ENCODE measurements at regions not wholly inside any gene's neighbourhood (a gene's known extent, or its start where the extent isn't known, plus 50 kb on each side); places are given as distances from the start of the nearest gene placed in this dataset.

- DNase-seq (ENCODE audit: low read depth in 1 of 2, low spot score in 1 of 2), result no peak
- Histone ChIP-seq H3K27me3 (ENCODE audit: insufficient read depth, poor library complexity, severe bottlenecking) (peaks cover 2% of the 10 kb centered on the region), H3K27ac (replicated peaks) (no peak overlapping the region), H3K4me3 (replicated peaks; ENCODE audit: insufficient read depth, low read length) (no peak overlapping the region)
- no peak for TF ChIP-seq GABPA (IDR thresholded peaks at IDR 0.05; ENCODE audit: low read depth)
- TF ChIP-seq, protein P1, sequence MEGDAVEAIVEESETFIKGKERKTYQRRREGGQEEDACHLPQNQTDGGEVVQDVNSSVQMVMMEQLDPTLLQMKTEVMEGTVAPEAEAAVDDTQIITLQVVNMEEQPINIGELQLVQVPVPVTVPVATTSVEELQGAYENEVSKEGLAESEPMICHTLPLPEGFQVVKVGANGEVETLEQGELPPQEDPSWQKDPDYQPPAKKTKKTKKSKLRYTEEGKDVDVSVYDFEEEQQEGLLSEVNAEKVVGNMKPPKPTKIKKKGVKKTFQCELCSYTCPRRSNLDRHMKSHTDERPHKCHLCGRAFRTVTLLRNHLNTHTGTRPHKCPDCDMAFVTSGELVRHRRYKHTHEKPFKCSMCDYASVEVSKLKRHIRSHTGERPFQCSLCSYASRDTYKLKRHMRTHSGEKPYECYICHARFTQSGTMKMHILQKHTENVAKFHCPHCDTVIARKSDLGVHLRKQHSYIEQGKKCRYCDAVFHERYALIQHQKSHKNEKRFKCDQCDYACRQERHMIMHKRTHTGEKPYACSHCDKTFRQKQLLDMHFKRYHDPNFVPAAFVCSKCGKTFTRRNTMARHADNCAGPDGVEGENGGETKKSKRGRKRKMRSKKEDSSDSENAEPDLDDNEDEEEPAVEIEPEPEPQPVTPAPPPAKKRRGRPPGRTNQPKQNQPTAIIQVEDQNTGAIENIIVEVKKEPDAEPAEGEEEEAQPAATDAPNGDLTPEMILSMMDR (IDR thresholded peaks at IDR 0.05; ENCODE audit: insufficient read depth, low read length), result no peak
- no peak for TF ChIP-seq POLR2AphosphoS5 (IDR thresholded peaks at IDR 0.05; ENCODE audit: low read depth)
- TF ChIP-seq SPI1 (IDR thresholded peaks at IDR 0.05; ENCODE audit: borderline replicate concordance, low read depth), result no peak
- no peak for TF ChIP-seq REST (IDR thresholded peaks at IDR 0.05; ENCODE audit: insufficient replicate concordance, low read depth)
Observed at GRCh38 chr4:107129076-107129475, 93.0 kb upstream of the DKK2 start.

- H3K27me3 ChIP-seq (ENCODE audit: insufficient read depth, poor library complexity, severe bottlenecking), result peaks cover 2% of the 10 kb centered on the region
- TF ChIP-seq POLR2AphosphoS5 (IDR thresholded peaks at IDR 0.05; ENCODE audit: low read depth) (no peak), REST (IDR thresholded peaks at IDR 0.05; ENCODE audit: insufficient replicate concordance, low read depth) (no peak), SPI1 (IDR thresholded peaks at IDR 0.05; ENCODE audit: borderline replicate concordance, low read depth) (no peak), GABPA (IDR thresholded peaks at IDR 0.05; ENCODE audit: low read depth) (no peak)
- TF ChIP-seq, protein P1 (IDR thresholded peaks at IDR 0.05; ENCODE audit: insufficient read depth, low read length), result no peak
- no peak for DNase-seq (ENCODE audit: low read depth in 1 of 2, low spot score in 1 of 2)
- H3K27ac ChIP-seq (replicated peaks), result no peak overlapping the region
- no peak overlapping the region for H3K4me3 ChIP-seq (replicated peaks; ENCODE audit: insufficient read depth, low read length)
Observed at GRCh38 chr4:107128116-107128515, 92.0 kb upstream of the DKK2 start.

GRCh38 chr4:107125496-107125895 lies 89.4 kb upstream of the DKK2 start:
- H3K27ac ChIP-seq (replicated peaks), result no peak overlapping the region
- DNase-seq (ENCODE audit: low read depth in 1 of 2, low spot score in 1 of 2), result no peak
- H3K27me3 ChIP-seq (ENCODE audit: insufficient read depth, poor library complexity, severe bottlenecking), result peaks cover 2% of the 10 kb centered on the region
- TF ChIP-seq GABPA (IDR thresholded peaks at IDR 0.05; ENCODE audit: low read depth) (no peak), SPI1 (IDR thresholded peaks at IDR 0.05; ENCODE audit: borderline replicate concordance, low read depth) (no peak), REST (IDR thresholded peaks at IDR 0.05; ENCODE audit: insufficient replicate concordance, low read depth) (no peak), POLR2AphosphoS5 (IDR thresholded peaks at IDR 0.05; ENCODE audit: low read depth) (no peak)
- TF ChIP-seq, protein P1 (IDR thresholded peaks at IDR 0.05; ENCODE audit: insufficient read depth, low read length), result no peak
- no peak overlapping the region for H3K4me3 ChIP-seq (replicated peaks; ENCODE audit: insufficient read depth, low read length)
